A673 (cell line): ENCODE measurements at regions not wholly inside any gene's neighbourhood (a gene's known extent, or its start where the extent isn't known, plus 50 kb on each side); places are given as distances from the start of the nearest gene placed in this dataset.

Experiments
- EZH2 ChIP-seq: fragments of 200-600 bp; sonication (generic); IDR thresholded peaks from 2 replicates; pipeline ENCODE4 v1.6.1; 2017; ENCODE audit warnings: borderline replicate concordance, low read depth, mild to moderate bottlenecking, mixed read lengths, antibody characterized with exemption, low read length; ENCODE audit not compliant: poor library complexity, severe bottlenecking
- TF ChIP-seq, protein P1 (sequence below): fragments of 300-800, 200-600 bp; sonication (generic); conservative IDR thresholded peaks from 2 replicates; pipeline ENCODE4 v1.5.1; 2017; ENCODE audit warnings: low read depth, mild to moderate bottlenecking, antibody characterized with exemption, low read length, moderate library complexity, mixed read lengths

DNA sequence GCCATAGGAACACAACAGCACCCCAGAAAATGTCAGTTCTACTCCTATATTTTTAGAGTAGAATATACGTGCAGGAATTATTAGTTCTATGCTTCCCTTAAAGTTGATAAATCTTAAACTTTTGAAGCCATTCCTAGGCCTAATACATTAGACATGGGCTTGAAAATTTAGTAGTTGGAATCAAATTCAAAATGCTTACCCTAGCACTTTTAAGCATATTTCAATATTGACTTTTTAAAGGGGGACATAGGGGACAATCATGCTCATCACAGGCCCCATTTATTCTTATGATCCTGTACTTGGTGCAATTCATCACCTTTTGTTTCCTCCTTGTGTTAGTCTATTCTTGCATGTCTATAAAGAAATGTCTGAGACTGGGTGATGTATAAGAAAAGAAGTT lies 129.0 kb downstream of the FAM174A start:
- TF ChIP-seq, protein P1, sequence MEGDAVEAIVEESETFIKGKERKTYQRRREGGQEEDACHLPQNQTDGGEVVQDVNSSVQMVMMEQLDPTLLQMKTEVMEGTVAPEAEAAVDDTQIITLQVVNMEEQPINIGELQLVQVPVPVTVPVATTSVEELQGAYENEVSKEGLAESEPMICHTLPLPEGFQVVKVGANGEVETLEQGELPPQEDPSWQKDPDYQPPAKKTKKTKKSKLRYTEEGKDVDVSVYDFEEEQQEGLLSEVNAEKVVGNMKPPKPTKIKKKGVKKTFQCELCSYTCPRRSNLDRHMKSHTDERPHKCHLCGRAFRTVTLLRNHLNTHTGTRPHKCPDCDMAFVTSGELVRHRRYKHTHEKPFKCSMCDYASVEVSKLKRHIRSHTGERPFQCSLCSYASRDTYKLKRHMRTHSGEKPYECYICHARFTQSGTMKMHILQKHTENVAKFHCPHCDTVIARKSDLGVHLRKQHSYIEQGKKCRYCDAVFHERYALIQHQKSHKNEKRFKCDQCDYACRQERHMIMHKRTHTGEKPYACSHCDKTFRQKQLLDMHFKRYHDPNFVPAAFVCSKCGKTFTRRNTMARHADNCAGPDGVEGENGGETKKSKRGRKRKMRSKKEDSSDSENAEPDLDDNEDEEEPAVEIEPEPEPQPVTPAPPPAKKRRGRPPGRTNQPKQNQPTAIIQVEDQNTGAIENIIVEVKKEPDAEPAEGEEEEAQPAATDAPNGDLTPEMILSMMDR: no peak
- TF ChIP-seq EZH2: no peak
